ENCODE measurements at regions not wholly inside any gene's neighbourhood (a gene's known extent, or its start where the extent isn't known, plus 50 kb on each side); places are given as distances from the start of the nearest gene placed in this dataset.

DNA sequence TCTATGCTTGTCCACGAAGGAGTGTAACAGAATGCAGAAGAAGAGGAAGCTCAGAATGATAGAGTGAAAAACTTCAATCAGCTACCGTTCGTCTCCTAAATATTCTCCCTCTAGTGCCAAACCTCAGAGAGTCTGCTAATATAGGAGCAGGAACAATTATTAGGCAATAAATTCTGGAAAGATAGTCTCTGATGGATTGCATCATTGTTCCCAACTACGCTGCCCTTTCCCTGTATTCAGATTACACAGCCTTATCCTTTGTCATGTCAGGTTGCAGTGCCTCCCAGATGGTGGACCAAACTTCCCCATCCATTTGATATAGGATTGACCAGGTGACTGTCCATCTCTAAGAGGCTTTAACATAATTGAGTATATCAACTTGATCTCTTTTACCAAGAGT lies 811.5 kb upstream of the CHAC2 start:
- Histone ChIP-seq H3K9me3 (no peaks in the 10 kb centered on the region), H3K27me3 (ENCODE audit: insufficient read depth in 3 of 3, low read length in 2 of 3) (no peaks in the 10 kb centered on the region), H3K36me3 (ENCODE audit: insufficient read depth in 1 of 2, low read depth in 1 of 2) (no peaks in the 10 kb centered on the region), H3K4me3 (no peak overlapping the region), H3K4me1 (no peaks in the 10 kb centered on the region), H3K27ac (no peak overlapping the region)
- WGBS, 3 donors = 66 to 77% (median 70%) methylated on average over 4 of the region's 4 CpGs
- ATAC-seq (no peak), DNase-seq (no peak)
- TF ChIP-seq, protein P1, sequence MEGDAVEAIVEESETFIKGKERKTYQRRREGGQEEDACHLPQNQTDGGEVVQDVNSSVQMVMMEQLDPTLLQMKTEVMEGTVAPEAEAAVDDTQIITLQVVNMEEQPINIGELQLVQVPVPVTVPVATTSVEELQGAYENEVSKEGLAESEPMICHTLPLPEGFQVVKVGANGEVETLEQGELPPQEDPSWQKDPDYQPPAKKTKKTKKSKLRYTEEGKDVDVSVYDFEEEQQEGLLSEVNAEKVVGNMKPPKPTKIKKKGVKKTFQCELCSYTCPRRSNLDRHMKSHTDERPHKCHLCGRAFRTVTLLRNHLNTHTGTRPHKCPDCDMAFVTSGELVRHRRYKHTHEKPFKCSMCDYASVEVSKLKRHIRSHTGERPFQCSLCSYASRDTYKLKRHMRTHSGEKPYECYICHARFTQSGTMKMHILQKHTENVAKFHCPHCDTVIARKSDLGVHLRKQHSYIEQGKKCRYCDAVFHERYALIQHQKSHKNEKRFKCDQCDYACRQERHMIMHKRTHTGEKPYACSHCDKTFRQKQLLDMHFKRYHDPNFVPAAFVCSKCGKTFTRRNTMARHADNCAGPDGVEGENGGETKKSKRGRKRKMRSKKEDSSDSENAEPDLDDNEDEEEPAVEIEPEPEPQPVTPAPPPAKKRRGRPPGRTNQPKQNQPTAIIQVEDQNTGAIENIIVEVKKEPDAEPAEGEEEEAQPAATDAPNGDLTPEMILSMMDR (IDR thresholded peaks at IDR 0.05) = no peak
- intact Hi-C loops (cut with DNase I) = no loop called here

- no peak overlapping the region for H3K4me3 ChIP-seq
- intact Hi-C loops (cut with DNase I) = no loop called here
- no peaks in the 10 kb centered on the region for H3K36me3 ChIP-seq (ENCODE audit: insufficient read depth in 1 of 2, low read depth in 1 of 2)
- WGBS, 3 donors = 59 to 67% (median 59%) methylated on average over 5 of the region's 5 CpGs
- ATAC-seq (no peak), DNase-seq (no peak)
- TF ChIP-seq, protein P1 (IDR thresholded peaks at IDR 0.05) = no peak
- H3K9me3 ChIP-seq = no peaks in the 10 kb centered on the region
- H3K4me1 ChIP-seq = no peaks in the 10 kb centered on the region
- no peaks in the 10 kb centered on the region for H3K27me3 ChIP-seq (ENCODE audit: insufficient read depth in 3 of 3, low read length in 2 of 3)
- H3K27ac ChIP-seq = no peak overlapping the region
Observed at GRCh38 chr2:52955079-52955478, 812.5 kb upstream of the CHAC2 start.

GRCh38 chr2:52940101-52940500 lies 827.5 kb upstream of the CHAC2 start:
- TF ChIP-seq, protein P1 (IDR thresholded peaks at IDR 0.05) = no peak
- Histone ChIP-seq H3K27ac (no peak overlapping the region), H3K4me3 (no peak overlapping the region), H3K4me1 (no peaks in the 10 kb centered on the region), H3K27me3 (ENCODE audit: insufficient read depth in 3 of 3, low read length in 2 of 3) (no peaks in the 10 kb centered on the region), H3K36me3 (ENCODE audit: insufficient read depth in 1 of 2, low read depth in 1 of 2) (no peaks in the 10 kb centered on the region), H3K9me3 (no peaks in the 10 kb centered on the region)
- ATAC-seq (no peak), DNase-seq (no peak)
- intact Hi-C loops (cut with DNase I) = no loop called here
- WGBS, 3 donors = 78 to 84% (median 82%) methylated on average over 2 of the region's 2 CpGs

DNA sequence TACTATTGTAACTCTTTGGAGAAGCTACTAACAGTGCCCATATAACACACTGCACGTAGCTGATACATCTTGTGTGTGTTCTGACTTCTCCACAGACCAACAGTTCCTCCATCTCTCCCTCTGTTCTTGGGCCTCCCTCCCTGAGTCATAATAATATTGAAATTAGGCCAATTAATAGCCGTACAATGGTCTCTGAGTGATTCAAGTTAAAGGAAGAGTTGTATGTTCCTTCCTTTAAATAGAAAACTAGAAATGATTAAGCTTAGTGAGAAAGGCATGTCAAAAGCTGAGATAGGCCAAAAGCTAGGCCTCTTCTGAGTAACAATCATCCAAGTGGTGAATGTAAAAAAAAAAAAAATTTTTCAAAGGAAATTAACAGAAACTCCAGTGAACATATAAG lies 828.4 kb upstream of the CHAC2 start:
- 76 to 82% (median 77%) methylated on average over 2 of the region's 2 CpGs for WGBS, 3 donors
- DNase-seq (no peak), ATAC-seq (no peak)
- intact Hi-C loops (cut with DNase I) = no loop called here
- Histone ChIP-seq H3K9me3 (no peaks in the 10 kb centered on the region), H3K27me3 (ENCODE audit: insufficient read depth in 3 of 3, low read length in 2 of 3) (no peaks in the 10 kb centered on the region), H3K4me1 (no peaks in the 10 kb centered on the region), H3K36me3 (ENCODE audit: insufficient read depth in 1 of 2, low read depth in 1 of 2) (no peaks in the 10 kb centered on the region), H3K4me3 (no peak overlapping the region), H3K27ac (no peak overlapping the region)
- TF ChIP-seq, protein P1 (IDR thresholded peaks at IDR 0.05) = no peak

GRCh38 chr2:52936029-52936428 lies 831.6 kb upstream of the CHAC2 start:
- ATAC-seq (no peak), DNase-seq (no peak)
- WGBS, 3 donors = 87 to 92% (median 91%) methylated on average over 4 of the region's 4 CpGs
- no peak overlapping the region for H3K4me3 ChIP-seq
- intact Hi-C loops (cut with DNase I) = no loop called here
- H3K4me1 ChIP-seq = no peaks in the 10 kb centered on the region
- H3K36me3 ChIP-seq (ENCODE audit: insufficient read depth in 1 of 2, low read depth in 1 of 2) = no peaks in the 10 kb centered on the region
- no peaks in the 10 kb centered on the region for H3K9me3 ChIP-seq
- no peaks in the 10 kb centered on the region for H3K27me3 ChIP-seq (ENCODE audit: insufficient read depth in 3 of 3, low read length in 2 of 3)
- H3K27ac ChIP-seq = no peak overlapping the region
- TF ChIP-seq, protein P1 (IDR thresholded peaks at IDR 0.05) = no peak

Data from psoas muscle (tissue), 7 donors.